ENCODE measurements at regions not wholly inside any gene's neighbourhood (a gene's known extent, or its start where the extent isn't known, plus 50 kb on each side); places are given as distances from the start of the nearest gene placed in this dataset.

- H3K4me3 ChIP-seq: no peak overlapping the region
- intact Hi-C loops (cut with DNase I): loop anchor here in 1 of 10 donors (2.0 kb wide), 1 partner anchor 14 kb away; no protein-coding TSS in a partner anchor
- no peaks in the 10 kb centered on the region for H3K36me3 ChIP-seq
- TF ChIP-seq, protein P1, sequence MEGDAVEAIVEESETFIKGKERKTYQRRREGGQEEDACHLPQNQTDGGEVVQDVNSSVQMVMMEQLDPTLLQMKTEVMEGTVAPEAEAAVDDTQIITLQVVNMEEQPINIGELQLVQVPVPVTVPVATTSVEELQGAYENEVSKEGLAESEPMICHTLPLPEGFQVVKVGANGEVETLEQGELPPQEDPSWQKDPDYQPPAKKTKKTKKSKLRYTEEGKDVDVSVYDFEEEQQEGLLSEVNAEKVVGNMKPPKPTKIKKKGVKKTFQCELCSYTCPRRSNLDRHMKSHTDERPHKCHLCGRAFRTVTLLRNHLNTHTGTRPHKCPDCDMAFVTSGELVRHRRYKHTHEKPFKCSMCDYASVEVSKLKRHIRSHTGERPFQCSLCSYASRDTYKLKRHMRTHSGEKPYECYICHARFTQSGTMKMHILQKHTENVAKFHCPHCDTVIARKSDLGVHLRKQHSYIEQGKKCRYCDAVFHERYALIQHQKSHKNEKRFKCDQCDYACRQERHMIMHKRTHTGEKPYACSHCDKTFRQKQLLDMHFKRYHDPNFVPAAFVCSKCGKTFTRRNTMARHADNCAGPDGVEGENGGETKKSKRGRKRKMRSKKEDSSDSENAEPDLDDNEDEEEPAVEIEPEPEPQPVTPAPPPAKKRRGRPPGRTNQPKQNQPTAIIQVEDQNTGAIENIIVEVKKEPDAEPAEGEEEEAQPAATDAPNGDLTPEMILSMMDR (IDR thresholded peaks at IDR 0.05): no peak
- peaks cover 0 to 16% (median 0%) of the 10 kb centered on the region in 11 donors for H3K9me3 ChIP-seq
- WGBS, 2 donors: 70 to 80% methylated on average over 2 of the region's 2 CpGs
- no peak for ATAC-seq
- no peak for DNase-seq
- no peaks in the 10 kb centered on the region for H3K27me3 ChIP-seq
- peaks cover 0 to 6% (median 0%) of the 10 kb centered on the region in 9 donors for H3K4me1 ChIP-seq
- peak overlapping the region in 1 of 10 donors; percentile 1 for H3K27ac ChIP-seq
Measured at GRCh38 chr10:36424502-36424901, 700.9 kb upstream of the ANKRD30A start.

GRCh38 chr10:36423821-36424248 is 701.6 kb upstream of the ANKRD30A start:
- TF ChIP-seq, protein P1 (IDR thresholded peaks at IDR 0.05): no peak
- H3K27me3 ChIP-seq: no peaks in the 10 kb centered on the region
- H3K4me3 ChIP-seq: no peak overlapping the region
- H3K9me3 ChIP-seq: peaks cover 0 to 14% (median 0%) of the 10 kb centered on the region in 11 donors
- ATAC-seq (no peak), DNase-seq (no peak)
- H3K36me3 ChIP-seq: no peaks in the 10 kb centered on the region
- peak overlapping the region in 1 of 10 donors; percentile 1 for H3K27ac ChIP-seq
- intact Hi-C loops (cut with DNase I): loop anchor here in 1 of 10 donors (2.0 kb wide), 1 partner anchor 15 kb away; no protein-coding TSS in a partner anchor
- WGBS, 2 donors: 81 to 85% methylated on average over 3 of the region's 3 CpGs
- peaks cover 0 to 6% (median 0%) of the 10 kb centered on the region in 9 donors for H3K4me1 ChIP-seq

DNA sequence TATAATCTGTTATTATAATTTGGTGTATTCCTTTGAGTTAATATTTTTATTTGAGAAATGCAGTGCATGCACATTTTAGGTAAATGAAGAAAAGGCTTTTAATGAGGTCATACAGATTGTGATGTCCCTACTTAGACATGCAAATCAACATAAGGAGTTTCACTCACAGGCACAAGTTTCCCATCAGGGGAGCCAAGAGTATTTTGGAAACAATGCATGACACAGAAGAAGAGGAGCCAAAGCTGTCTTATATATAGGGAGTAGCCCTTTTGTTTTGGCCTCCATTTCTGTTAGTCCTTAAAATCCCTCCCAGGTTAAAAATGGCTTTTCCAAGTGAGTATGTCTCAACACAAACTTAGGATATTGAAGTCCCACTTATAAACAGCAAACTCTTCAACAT is 703.4 kb upstream of the ANKRD30A start:
- Histone ChIP-seq H3K4me1 (peaks cover 0 to 6% (median 0%) of the 10 kb centered on the region in 9 donors), H3K36me3 (no peaks in the 10 kb centered on the region), H3K27me3 (no peaks in the 10 kb centered on the region), H3K9me3 (peaks cover 0 to 10% (median 0%) of the 10 kb centered on the region in 11 donors), H3K27ac (no peak overlapping the region), H3K4me3 (no peak overlapping the region)
- no peak for DNase-seq
- ATAC-seq: peak in 2 of 8 donors; percentile 30 to 75
- intact Hi-C loops (cut with DNase I): no loop called here
- TF ChIP-seq, protein P1 (IDR thresholded peaks at IDR 0.05): no peak

GRCh38 chr10:36416513-36416912 is 708.9 kb upstream of the ANKRD30A start:
- intact Hi-C loops (cut with DNase I): no loop called here
- Histone ChIP-seq H3K27me3 (no peaks in the 10 kb centered on the region), H3K27ac (no peak overlapping the region), H3K4me1 (no peaks in the 10 kb centered on the region), H3K36me3 (no peaks in the 10 kb centered on the region), H3K4me3 (no peak overlapping the region), H3K9me3 (peaks cover 0 to 32% (median 11%) of the 10 kb centered on the region in 11 donors)
- WGBS, 2 donors: 46 to 93% methylated on average over 1 of the region's 1 CpG
- ATAC-seq (no peak), DNase-seq (no peak)
- TF ChIP-seq, protein P1 (IDR thresholded peaks at IDR 0.05): no peak

All from heart right ventricle (tissue), 16 donors.